Esophagus squamous epithelium (tissue), 5 donors: ENCODE measurements at regions not wholly inside any gene's neighbourhood (a gene's known extent, or its start where the extent isn't known, plus 50 kb on each side); places are given as distances from the start of the nearest gene placed in this dataset.

Experiments used
- DNase-seq: peaks from one replicate; lab custom pipeline; 2025; lab: John Stamatoyannopoulos, UW
- H3K27ac ChIP-seq, 4 donors: fragments of 200-600 bp; sonication (generic); one replicate each; pipeline ENCODE4 v1.5.1; 2016 to 2019; ENCODE audit warnings: mild to moderate bottlenecking in 1 of 4
- H3K27me3 ChIP-seq, 4 donors: fragments of 200-600 bp; sonication (generic); 1 replicate in 3 of 4; 2 replicates in 1 of 4; pipeline versions ENCODE4 v1.5.1 to v1.6.0; 2017 to 2021; ENCODE audit warnings: antibody characterized with exemption in 1 of 4
- H3K36me3 ChIP-seq, 3 donors: fragments of 200-600 bp; sonication (generic); one replicate each; pipeline ENCODE4 v1.5.1; 2016 to 2019
- H3K4me1 ChIP-seq, 3 donors: fragments of 200-600 bp; sonication (generic); one replicate each; pipeline ENCODE4 v1.5.1; 2017 to 2019
- H3K4me3 ChIP-seq, 4 donors: fragments of 200-600 bp; sonication (generic); 1 replicate in 3 of 4; 2 replicates in 1 of 4; pipeline ENCODE4 v1.5.1; 2016 to 2019; ENCODE audit warnings: mild to moderate bottlenecking in 2 of 4, moderate library complexity in 1 of 4
- H3K9me3 ChIP-seq, 3 donors: fragments of 200-600 bp; sonication (generic); one replicate each; pipeline ENCODE4 v1.5.1; 2016 to 2019
- POLR2A ChIP-seq, 4 donors: fragments of 450-650 bp; IDR thresholded peaks; one replicate each; pipeline ENCODE4 v1.6.1; 2017; ENCODE audit warnings: antibody characterized with exemption in 4 of 4, mild to moderate bottlenecking in 4 of 4, moderate library complexity in 3 of 4
- WGBS, 2 donors: methylation state at CpG; one replicate each; pipeline ENCODE4 v1.1.5; 2018; 5-methylcytosine and 5-hydroxymethylcytosine counted together
- intact Hi-C: fragments of 100-400 bp; cut with DNase I; formaldehyde crosslinking; loops from one replicate; pipeline ENCODE4 v1.15.0; 2022
- TF ChIP-seq, protein P1 (sequence below), 6 experiments: fragments of 450-650 bp in 4 of 6; fragments of 200-600 bp in 2 of 6; sonication (generic) in 2 of 6; IDR thresholded peaks; one replicate each; pipeline ENCODE4 v1.5.1; 2016 to 2019; ENCODE audit warnings: antibody characterized with exemption in 6 of 6, mild to moderate bottlenecking in 4 of 6, moderate library complexity in 4 of 6
- donor health status: DM: yes; HTN: yes; CAD: no.

DNA sequence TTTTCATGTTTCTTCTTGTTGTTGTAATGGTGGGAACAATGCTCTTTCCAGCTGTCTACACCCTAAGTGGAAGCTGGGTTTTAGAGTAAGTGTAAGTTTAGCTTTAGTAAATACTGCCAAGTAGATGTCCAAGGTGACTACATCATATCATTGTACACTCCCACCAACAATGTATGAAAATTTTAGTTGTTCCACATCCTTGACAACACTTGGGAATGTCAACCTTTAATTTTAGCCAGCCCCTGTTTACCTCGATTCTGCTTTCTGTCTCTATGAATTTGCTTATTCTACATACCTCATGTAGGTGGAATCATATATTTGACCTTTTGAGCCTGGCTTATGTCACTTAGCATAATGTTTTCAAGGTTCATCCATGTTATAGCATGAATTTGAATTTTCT is 93.0 kb downstream of the MTPAP start:
- Histone ChIP-seq H3K36me3 (no peaks in the 10 kb centered on the region), H3K27me3 (no peaks in the 10 kb centered on the region), H3K4me1 (no peaks in the 10 kb centered on the region), H3K9me3 (peaks cover 0 to 5% (median 0%) of the 10 kb centered on the region in 3 donors), H3K4me3 (no peak overlapping the region), H3K27ac (no peak overlapping the region)
- 88 to 89% methylated on average over 1 of the region's 1 CpG for WGBS, 2 donors
- DNase-seq: no peak
- intact Hi-C loops: no loop called here
- TF ChIP-seq, protein P1, sequence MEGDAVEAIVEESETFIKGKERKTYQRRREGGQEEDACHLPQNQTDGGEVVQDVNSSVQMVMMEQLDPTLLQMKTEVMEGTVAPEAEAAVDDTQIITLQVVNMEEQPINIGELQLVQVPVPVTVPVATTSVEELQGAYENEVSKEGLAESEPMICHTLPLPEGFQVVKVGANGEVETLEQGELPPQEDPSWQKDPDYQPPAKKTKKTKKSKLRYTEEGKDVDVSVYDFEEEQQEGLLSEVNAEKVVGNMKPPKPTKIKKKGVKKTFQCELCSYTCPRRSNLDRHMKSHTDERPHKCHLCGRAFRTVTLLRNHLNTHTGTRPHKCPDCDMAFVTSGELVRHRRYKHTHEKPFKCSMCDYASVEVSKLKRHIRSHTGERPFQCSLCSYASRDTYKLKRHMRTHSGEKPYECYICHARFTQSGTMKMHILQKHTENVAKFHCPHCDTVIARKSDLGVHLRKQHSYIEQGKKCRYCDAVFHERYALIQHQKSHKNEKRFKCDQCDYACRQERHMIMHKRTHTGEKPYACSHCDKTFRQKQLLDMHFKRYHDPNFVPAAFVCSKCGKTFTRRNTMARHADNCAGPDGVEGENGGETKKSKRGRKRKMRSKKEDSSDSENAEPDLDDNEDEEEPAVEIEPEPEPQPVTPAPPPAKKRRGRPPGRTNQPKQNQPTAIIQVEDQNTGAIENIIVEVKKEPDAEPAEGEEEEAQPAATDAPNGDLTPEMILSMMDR (IDR thresholded peaks at IDR 0.05): no peak
- TF ChIP-seq POLR2A (IDR thresholded peaks at IDR 0.05): no peak

DNA sequence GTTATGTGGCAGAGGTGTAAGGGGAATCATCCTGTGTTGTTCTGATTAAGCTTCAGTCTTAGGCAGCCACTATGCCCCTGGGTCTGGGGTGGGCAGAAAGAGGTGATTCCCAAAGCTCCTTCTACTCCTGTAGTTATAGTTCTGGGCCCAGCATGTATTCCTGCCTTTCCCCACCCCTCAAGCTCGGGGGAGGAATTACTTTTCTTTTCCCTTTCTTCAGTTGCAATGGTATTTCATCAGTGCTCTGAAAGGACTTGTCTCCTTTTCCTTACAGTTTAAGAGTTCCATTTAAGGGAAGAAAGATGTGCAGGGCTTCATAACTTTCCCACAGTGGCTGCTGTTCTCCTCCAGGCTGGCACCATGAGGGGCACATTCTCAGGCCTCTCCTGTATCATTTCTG is 94.2 kb downstream of the MTPAP start:
- whole genome bisulfite sequencing, 2 donors: 40 to 54% methylated on average over 1 of the region's 1 CpG
- Histone ChIP-seq H3K9me3 (peaks cover 0 to 5% (median 0%) of the 10 kb centered on the region in 3 donors), H3K27ac (no peak overlapping the region), H3K4me1 (no peaks in the 10 kb centered on the region), H3K27me3 (no peaks in the 10 kb centered on the region), H3K36me3 (no peaks in the 10 kb centered on the region), H3K4me3 (no peak overlapping the region)
- TF ChIP-seq, protein P1 (IDR thresholded peaks at IDR 0.05): no peak
- DNase-seq: no peak
- intact Hi-C loops: no loop called here

DNA sequence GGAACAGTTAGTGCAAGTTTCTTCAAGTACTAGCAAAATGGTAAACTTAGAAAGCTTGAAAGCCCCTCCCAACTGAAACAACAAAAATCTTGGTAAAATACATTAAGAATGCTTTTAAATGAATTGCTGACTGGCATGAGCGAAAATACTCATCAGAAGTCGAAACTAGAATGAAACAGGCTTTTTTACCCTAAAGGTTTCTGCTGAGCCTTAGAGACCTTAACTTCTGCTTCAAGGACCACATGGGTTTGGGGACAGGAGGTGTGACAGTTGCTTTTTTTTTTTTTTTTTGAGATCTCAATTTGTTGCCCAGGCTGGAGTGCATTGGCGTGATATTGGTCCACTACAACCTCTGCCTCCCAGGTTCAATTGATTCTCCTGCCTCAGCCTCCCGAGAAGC is 100.3 kb downstream of the MTPAP start:
- Histone ChIP-seq H3K36me3 (no peaks in the 10 kb centered on the region), H3K9me3 (no peaks in the 10 kb centered on the region), H3K4me3 (no peak overlapping the region), H3K4me1 (no peaks in the 10 kb centered on the region), H3K27me3 (no peaks in the 10 kb centered on the region), H3K27ac (no peak overlapping the region)
- no peak for TF ChIP-seq POLR2A (IDR thresholded peaks at IDR 0.05)
- TF ChIP-seq, protein P1 (IDR thresholded peaks at IDR 0.05): no peak
- intact Hi-C loops: no loop called here
- no peak for DNase-seq
- WGBS, 2 donors: 95 to 96% methylated on average over 3 to 4 of the region's 4 CpGs

DNA sequence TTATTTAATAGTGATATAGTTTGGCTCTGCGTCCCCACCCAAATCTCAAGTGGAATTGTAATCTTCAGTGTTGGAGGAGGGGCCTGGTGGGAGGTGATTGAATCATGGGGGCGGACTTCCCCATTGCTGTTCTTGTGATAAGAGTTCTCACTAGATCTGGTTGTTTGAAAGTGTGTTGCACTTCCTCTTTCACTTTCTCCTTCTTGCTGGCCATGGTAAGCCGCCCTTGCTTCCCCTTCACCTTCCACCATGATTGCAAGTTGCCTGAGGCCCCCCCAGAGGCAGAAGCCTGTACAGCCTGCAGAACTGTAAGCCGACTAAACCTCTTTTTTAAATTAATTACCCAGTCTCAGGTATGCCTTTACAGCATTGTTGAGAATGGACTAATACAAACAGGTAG is 101.4 kb downstream of the MTPAP start:
- intact Hi-C loops: no loop called here
- no peak overlapping the region for H3K27ac ChIP-seq
- no peaks in the 10 kb centered on the region for H3K36me3 ChIP-seq
- WGBS, 2 donors: 78 to 86% methylated on average over 4 of the region's 4 CpGs
- no peak overlapping the region for H3K4me3 ChIP-seq
- no peak for DNase-seq
- no peaks in the 10 kb centered on the region for H3K9me3 ChIP-seq
- TF ChIP-seq, protein P1 (IDR thresholded peaks at IDR 0.05): no peak
- no peak for TF ChIP-seq POLR2A (IDR thresholded peaks at IDR 0.05)
- no peaks in the 10 kb centered on the region for H3K4me1 ChIP-seq
- no peaks in the 10 kb centered on the region for H3K27me3 ChIP-seq

DNA sequence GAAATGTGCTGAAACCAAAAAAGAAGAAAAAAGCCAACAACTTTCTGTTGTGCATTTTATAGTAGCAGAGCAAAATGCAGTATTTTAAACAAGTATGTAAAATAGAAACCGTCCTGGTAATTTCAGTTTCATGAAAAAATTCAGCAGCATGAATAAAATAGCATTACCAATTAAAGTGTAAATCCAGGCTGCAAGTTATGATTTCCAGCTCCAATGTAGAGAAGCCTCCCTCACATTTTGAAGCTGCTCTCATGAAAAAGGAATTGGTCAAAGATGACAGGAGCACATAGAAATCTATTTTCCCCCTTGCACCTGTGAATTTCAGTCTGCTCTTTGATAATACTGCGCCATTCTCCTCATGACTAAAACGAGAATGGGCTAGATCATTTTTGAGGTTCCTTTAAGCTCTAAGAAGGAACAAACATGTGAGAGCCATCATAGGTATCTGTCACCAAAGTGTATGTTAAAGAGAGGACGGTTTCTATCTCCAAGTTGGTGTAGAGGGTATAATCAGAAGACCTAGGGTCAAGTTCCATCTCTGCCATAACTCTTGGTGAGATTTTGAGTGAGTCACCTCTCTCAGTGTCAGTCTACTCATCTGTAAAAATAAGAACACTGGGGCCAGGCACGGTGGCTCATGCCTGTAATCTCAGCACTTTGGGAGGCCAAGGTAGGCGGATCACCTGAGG is 107.5 kb downstream of the MTPAP start:
- intact Hi-C loops: no loop called here
- Histone ChIP-seq H3K4me3 (no peak overlapping the region), H3K27me3 (no peaks in the 10 kb centered on the region), H3K36me3 (no peaks in the 10 kb centered on the region), H3K9me3 (no peaks in the 10 kb centered on the region), H3K4me1 (no peaks in the 10 kb centered on the region), H3K27ac (no peak overlapping the region)
- DNase-seq: no peak
- WGBS, 2 donors: 70 to 75% methylated on average over 4 of the region's 6 CpGs
- no peak for TF ChIP-seq POLR2A (IDR thresholded peaks at IDR 0.05)
- TF ChIP-seq, protein P1 (IDR thresholded peaks at IDR 0.05): no peak
